ENCODE measurements at regions not wholly inside any gene's neighbourhood (a gene's known extent, or its start where the extent isn't known, plus 50 kb on each side); places are given as distances from the start of the nearest gene placed in this dataset.

DNA sequence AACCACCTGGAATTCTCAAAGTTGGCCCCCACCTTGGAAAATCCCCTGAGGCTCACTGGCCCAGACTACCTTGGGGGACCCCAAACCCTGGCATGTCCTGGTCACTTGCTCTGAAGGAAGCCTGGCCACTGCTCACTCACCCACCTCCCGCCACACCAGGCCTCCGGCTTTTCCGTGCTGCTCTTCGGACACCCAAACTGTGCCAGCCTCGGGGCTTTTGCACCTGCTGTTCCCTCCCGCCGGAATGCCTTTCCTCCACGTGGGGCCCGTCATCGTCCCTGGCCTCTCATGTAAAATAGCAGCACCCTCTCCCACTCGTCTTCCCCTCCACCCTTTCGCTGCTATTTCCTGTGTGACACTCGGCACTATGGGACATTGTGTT is 87.2 kb upstream of the NCOR2 start:
- peaks cover 3% of the 10 kb centered on the region for H3K27me3 Mint-ChIP-seq (ENCODE audit: low read depth, unreplicated experiment)
- no peaks in the 10 kb centered on the region for H4K20me1 ChIP-seq (ENCODE audit: insufficient read depth, low read length)
- no peaks in the 10 kb centered on the region for H3K79me2 ChIP-seq (ENCODE audit: insufficient read depth, low read length)
- no peak overlapping the region for H3K4me3 Mint-ChIP-seq (ENCODE audit: unreplicated experiment)
- no peaks in the 10 kb centered on the region for H3K36me3 ChIP-seq (ENCODE audit: insufficient read depth, low read length)
- TF ChIP-seq, protein P1, sequence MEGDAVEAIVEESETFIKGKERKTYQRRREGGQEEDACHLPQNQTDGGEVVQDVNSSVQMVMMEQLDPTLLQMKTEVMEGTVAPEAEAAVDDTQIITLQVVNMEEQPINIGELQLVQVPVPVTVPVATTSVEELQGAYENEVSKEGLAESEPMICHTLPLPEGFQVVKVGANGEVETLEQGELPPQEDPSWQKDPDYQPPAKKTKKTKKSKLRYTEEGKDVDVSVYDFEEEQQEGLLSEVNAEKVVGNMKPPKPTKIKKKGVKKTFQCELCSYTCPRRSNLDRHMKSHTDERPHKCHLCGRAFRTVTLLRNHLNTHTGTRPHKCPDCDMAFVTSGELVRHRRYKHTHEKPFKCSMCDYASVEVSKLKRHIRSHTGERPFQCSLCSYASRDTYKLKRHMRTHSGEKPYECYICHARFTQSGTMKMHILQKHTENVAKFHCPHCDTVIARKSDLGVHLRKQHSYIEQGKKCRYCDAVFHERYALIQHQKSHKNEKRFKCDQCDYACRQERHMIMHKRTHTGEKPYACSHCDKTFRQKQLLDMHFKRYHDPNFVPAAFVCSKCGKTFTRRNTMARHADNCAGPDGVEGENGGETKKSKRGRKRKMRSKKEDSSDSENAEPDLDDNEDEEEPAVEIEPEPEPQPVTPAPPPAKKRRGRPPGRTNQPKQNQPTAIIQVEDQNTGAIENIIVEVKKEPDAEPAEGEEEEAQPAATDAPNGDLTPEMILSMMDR (IDR thresholded peaks at IDR 0.05; ENCODE audit: insufficient read depth, low read depth, low read length): no peak
- TF ChIP-seq EZH2 (IDR thresholded peaks at IDR 0.05; ENCODE audit: insufficient read depth, low read length): no peak
- peak overlapping the region; percentile 70 for H3K27ac Mint-ChIP-seq (ENCODE audit: unreplicated experiment)
- H3K4me1 ChIP-seq (ENCODE audit: insufficient read depth, low read length): peaks cover 31% of the 10 kb centered on the region
- H3K9ac ChIP-seq (ENCODE audit: low read length): peak overlapping the region; percentile 60
- H3K4me2 ChIP-seq (ENCODE audit: low read length): peak overlapping the region; percentile 82
- peak overlapping the region; percentile 70 for H2AFZ ChIP-seq (ENCODE audit: low read depth, low read length)
- no peak overlapping the region for H3K4me3 ChIP-seq (ENCODE audit: insufficient read depth, low read depth, low read length)
- peaks cover 3% of the 10 kb centered on the region for H3K9me3 Mint-ChIP-seq (ENCODE audit: unreplicated experiment)
- FAIRE-seq (no peak), DNase-seq (ENCODE audit: low read depth) (no peak)
- H3K27me3 ChIP-seq (ENCODE audit: insufficient read depth, low read length): no peaks in the 10 kb centered on the region
- H3K36me3 Mint-ChIP-seq (ENCODE audit: low read depth, unreplicated experiment): no peaks in the 10 kb centered on the region
- peak overlapping the region; percentile 73 for H3K27ac ChIP-seq (ENCODE audit: low read depth, low read length)
- no peaks in the 10 kb centered on the region for H3K9me3 ChIP-seq (ENCODE audit: insufficient read depth, low read depth, low read length)
- peaks cover 32% of the 10 kb centered on the region for H3K4me1 Mint-ChIP-seq (ENCODE audit: low read depth, unreplicated experiment)

- Mint-ChIP-seq H3K27ac (ENCODE audit: unreplicated experiment) (no peak overlapping the region), H3K36me3 (ENCODE audit: low read depth, unreplicated experiment) (peaks cover under 1% of the 10 kb centered on the region), H3K27me3 (ENCODE audit: low read depth, unreplicated experiment) (no peaks in the 10 kb centered on the region), H3K4me3 (ENCODE audit: unreplicated experiment) (no peak overlapping the region), H3K4me1 (ENCODE audit: low read depth, unreplicated experiment) (peaks cover 32% of the 10 kb centered on the region), H3K9me3 (ENCODE audit: unreplicated experiment) (peaks cover 14% of the 10 kb centered on the region)
- FAIRE-seq: no peak
- no peak overlapping the region for H3K4me3 ChIP-seq (ENCODE audit: insufficient read depth, low read depth, low read length)
- peak overlapping the region; percentile 5 for H3K4me2 ChIP-seq (ENCODE audit: low read length)
- H3K9me3 ChIP-seq (ENCODE audit: insufficient read depth, low read depth, low read length): peaks cover 4% of the 10 kb centered on the region
- no peaks in the 10 kb centered on the region for H3K27me3 ChIP-seq (ENCODE audit: insufficient read depth, low read length)
- peaks cover 31% of the 10 kb centered on the region for H3K4me1 ChIP-seq (ENCODE audit: insufficient read depth, low read length)
- peak overlapping the region; percentile 55 for H2AFZ ChIP-seq (ENCODE audit: low read depth, low read length)
- DNase-seq (ENCODE audit: low read depth): no peak
- no peaks in the 10 kb centered on the region for H4K20me1 ChIP-seq (ENCODE audit: insufficient read depth, low read length)
- H3K79me2 ChIP-seq (ENCODE audit: insufficient read depth, low read length): no peaks in the 10 kb centered on the region
- TF ChIP-seq EZH2 (IDR thresholded peaks at IDR 0.05; ENCODE audit: insufficient read depth, low read length): no peak
- TF ChIP-seq, protein P1 (IDR thresholded peaks at IDR 0.05; ENCODE audit: insufficient read depth, low read depth, low read length): no peak
- H3K27ac ChIP-seq (ENCODE audit: low read depth, low read length): no peak overlapping the region
- H3K9ac ChIP-seq (ENCODE audit: low read length): peak overlapping the region; percentile 19
- no peaks in the 10 kb centered on the region for H3K36me3 ChIP-seq (ENCODE audit: insufficient read depth, low read length)
These were observed 85.9 kb upstream of the NCOR2 start for GRCh38 chr12:124653169-124653931.

GRCh38 chr12:124652661-124653060 is 85.2 kb upstream of the NCOR2 start:
- Histone ChIP-seq H3K4me2 (ENCODE audit: low read length) (no peak overlapping the region), H4K20me1 (ENCODE audit: insufficient read depth, low read length) (no peaks in the 10 kb centered on the region), H3K79me2 (ENCODE audit: insufficient read depth, low read length) (no peaks in the 10 kb centered on the region), H3K36me3 (ENCODE audit: insufficient read depth, low read length) (no peaks in the 10 kb centered on the region), H3K9me3 (ENCODE audit: insufficient read depth, low read depth, low read length) (peaks cover 4% of the 10 kb centered on the region), H3K4me3 (ENCODE audit: insufficient read depth, low read depth, low read length) (no peak overlapping the region), H3K4me1 (ENCODE audit: insufficient read depth, low read length) (peaks cover 31% of the 10 kb centered on the region), H3K9ac (ENCODE audit: low read length) (no peak overlapping the region), H3K27ac (ENCODE audit: low read depth, low read length) (no peak overlapping the region), H3K27me3 (ENCODE audit: insufficient read depth, low read length) (no peaks in the 10 kb centered on the region), H2AFZ (ENCODE audit: low read depth, low read length) (no peak overlapping the region)
- H3K36me3 Mint-ChIP-seq (ENCODE audit: low read depth, unreplicated experiment): peaks cover 4% of the 10 kb centered on the region
- peaks cover 20% of the 10 kb centered on the region for H3K9me3 Mint-ChIP-seq (ENCODE audit: unreplicated experiment)
- DNase-seq (ENCODE audit: low read depth) (no peak), FAIRE-seq (no peak)
- H3K27ac Mint-ChIP-seq (ENCODE audit: unreplicated experiment): no peak overlapping the region
- TF ChIP-seq, protein P1 (IDR thresholded peaks at IDR 0.05; ENCODE audit: insufficient read depth, low read depth, low read length): no peak
- H3K4me3 Mint-ChIP-seq (ENCODE audit: unreplicated experiment): no peak overlapping the region
- no peaks in the 10 kb centered on the region for H3K27me3 Mint-ChIP-seq (ENCODE audit: low read depth, unreplicated experiment)
- H3K4me1 Mint-ChIP-seq (ENCODE audit: low read depth, unreplicated experiment): peaks cover 32% of the 10 kb centered on the region
